GM12873 (cell line): ENCODE measurements at regions not wholly inside any gene's neighbourhood (a gene's known extent, or its start where the extent isn't known, plus 50 kb on each side); places are given as distances from the start of the nearest gene placed in this dataset.

Source experiments
- CTCF ChIP-seq: IDR thresholded peaks from 2 replicates; pipeline ENCODE4 v1.5.1; 2012; ENCODE audit warnings: low read depth, mild to moderate bottlenecking, moderate library complexity, low read length, control low read depth; ENCODE audit not compliant: insufficient read depth; ENCODE audit errors: missing control alignments

GRCh38 chr13:83568019-83568418 is 314.3 kb downstream of the SLITRK1 start:
- no peak for TF ChIP-seq CTCF

- no peak for TF ChIP-seq CTCF
These were observed 318.8 kb downstream of the SLITRK1 start for GRCh38 chr13:83563499-83563898.

GRCh38 chr13:83557845-83558244 is 324.4 kb downstream of the SLITRK1 start:
- no peak for TF ChIP-seq CTCF

GRCh38 chr13:83549671-83550070 is 332.6 kb downstream of the SLITRK1 start:
- TF ChIP-seq CTCF, result no peak

- TF ChIP-seq CTCF, result no peak
These were observed 335.2 kb downstream of the SLITRK1 start for GRCh38 chr13:83547043-83547442.

- TF ChIP-seq CTCF, result no peak
These were observed 335.8 kb downstream of the SLITRK1 start for GRCh38 chr13:83546476-83546875.

- no peak for TF ChIP-seq CTCF
These were observed 343.6 kb downstream of the SLITRK1 start for GRCh38 chr13:83538636-83539035.
